NAMALWA (cell line): ENCODE measurements at regions not wholly inside any gene's neighbourhood (a gene's known extent, or its start where the extent isn't known, plus 50 kb on each side); places are given as distances from the start of the nearest gene placed in this dataset.
"Not testable (repeated sequence)": the region's sequence is repeated elsewhere in the genome, so short reads cannot be mapped to it uniquely, and the experiment has no call there.

Experiments used
- DNase-seq: peaks from one replicate; pipeline ENCODE4 v3.0.0-alpha.2; 2015; ENCODE audit warnings: low spot score

- no peak for DNase-seq
Observed at GRCh38 chr1:172837816-172838679, 179.1 kb downstream of the FASLG start.

GRCh38 chr1:172838680-172839313, 179.9 kb downstream of the FASLG start:
- no peak for DNase-seq

- DNase-seq = not testable (repeated sequence)
Observed at GRCh38 chr1:172839639-172840038, 180.7 kb downstream of the FASLG start.

- DNase-seq = no peak
Observed at GRCh38 chr1:172843444-172843843, 184.5 kb downstream of the FASLG start.

GRCh38 chr1:172845371-172845770, 186.5 kb downstream of the FASLG start:
- DNase-seq = no peak

GRCh38 chr1:172845865-172846264, 187.0 kb downstream of the FASLG start:
- DNase-seq = no peak

GRCh38 chr1:172847814-172848213, 188.9 kb downstream of the FASLG start:
- DNase-seq = not testable (repeated sequence)

- DNase-seq = no peak
Observed at GRCh38 chr1:172849653-172850052, 190.8 kb downstream of the FASLG start.

GRCh38 chr1:172851077-172851476, 192.2 kb downstream of the FASLG start:
- DNase-seq = no peak

- DNase-seq = no peak
Observed at GRCh38 chr1:172851856-172852255, 193.0 kb downstream of the FASLG start.

GRCh38 chr1:172855983-172856382, 194.8 kb downstream of the TNFSF18 start:
- not testable (repeated sequence) for DNase-seq

- no peak for DNase-seq
Observed at GRCh38 chr1:172863031-172863430, 187.7 kb downstream of the TNFSF18 start.

- DNase-seq = no peak
Observed at GRCh38 chr1:172867216-172867818, 183.4 kb downstream of the TNFSF18 start.

GRCh38 chr1:172870901-172871606, 179.7 kb downstream of the TNFSF18 start:
- DNase-seq = no peak

- no peak for DNase-seq
Observed at GRCh38 chr1:172874950-172875349, 175.8 kb downstream of the TNFSF18 start.

- no peak for DNase-seq
Observed at GRCh38 chr1:172875892-172876291, 174.8 kb downstream of the TNFSF18 start.

GRCh38 chr1:172882385-172882784, 168.4 kb downstream of the TNFSF18 start:
- DNase-seq = no peak

GRCh38 chr1:172882791-172883386, 167.9 kb downstream of the TNFSF18 start:
- DNase-seq = no peak

- no peak for DNase-seq
Observed at GRCh38 chr1:172883387-172883791, 167.4 kb downstream of the TNFSF18 start.

- no peak for DNase-seq
Observed at GRCh38 chr1:172883844-172884243, 166.9 kb downstream of the TNFSF18 start.

- DNase-seq = no peak
Observed at GRCh38 chr1:172885411-172885810, 165.3 kb downstream of the TNFSF18 start.

- no peak for DNase-seq
Observed at GRCh38 chr1:172885971-172886370, 164.8 kb downstream of the TNFSF18 start.
